ENCODE measurements at regions not wholly inside any gene's neighbourhood (a gene's known extent, or its start where the extent isn't known, plus 50 kb on each side); places are given as distances from the start of the nearest gene placed in this dataset.

DNA sequence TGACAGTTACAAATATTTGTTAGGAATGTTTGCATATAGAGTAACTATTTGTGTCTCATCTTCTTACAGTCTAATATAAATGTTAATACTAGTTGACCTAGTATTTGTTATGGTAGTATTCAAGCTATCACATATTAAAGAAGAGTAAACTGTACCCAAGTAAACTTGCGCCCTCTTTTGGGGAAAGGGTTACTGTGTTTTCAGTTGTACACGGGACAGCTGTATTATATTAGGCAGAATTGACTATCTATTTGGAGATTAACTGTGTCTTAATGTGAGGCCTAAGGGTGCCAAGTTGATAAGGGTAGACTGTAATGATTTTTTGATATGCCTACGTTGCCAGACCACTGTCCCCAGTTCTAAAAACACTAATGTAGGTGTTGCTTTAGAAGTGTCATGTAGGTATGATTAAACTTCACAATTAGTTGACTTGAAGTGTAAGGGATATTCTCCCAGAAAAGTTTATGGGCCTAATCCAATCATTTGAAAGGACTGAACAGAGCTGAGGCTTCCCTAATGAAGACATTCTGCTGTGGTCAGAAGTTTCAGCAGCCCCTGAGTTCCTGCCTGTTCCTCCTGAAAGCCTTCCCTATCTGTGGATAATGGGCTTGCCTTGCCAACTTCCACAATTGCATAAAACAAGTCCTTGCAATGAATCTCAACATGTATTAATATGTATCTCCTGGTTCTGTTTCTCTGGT, 172.8 kb upstream of the CXCL13 start:
- DNase-seq (ENCODE audit: low read depth) = no peak
- no peak for TF ChIP-seq CTCF (IDR thresholded peaks at IDR 0.05; ENCODE audit: insufficient read depth, low read depth, low read length)

GRCh38 chr4:77433418-77433733, 172.2 kb upstream of the CXCL13 start:
- TF ChIP-seq CTCF (IDR thresholded peaks at IDR 0.05; ENCODE audit: insufficient read depth, low read depth, low read length) = peak; percentile 36
- DNase-seq (ENCODE audit: low read depth) = peak; percentile 34
- H3K4me3 ChIP-seq (ENCODE audit: low read depth, low read length) = no peak overlapping the region

More for the DNA sequence above, 172.8 kb upstream of the CXCL13 start:
- no peak overlapping the region for H3K4me3 ChIP-seq (ENCODE audit: low read depth, low read length)

- no peak for TF ChIP-seq CTCF (IDR thresholded peaks at IDR 0.05; ENCODE audit: insufficient read depth, low read depth, low read length)
- no peak overlapping the region for H3K4me3 ChIP-seq (ENCODE audit: low read depth, low read length)
- no peak for DNase-seq (ENCODE audit: low read depth)
Measured at GRCh38 chr4:77434299-77435092, 171.1 kb upstream of the CXCL13 start.

DNA sequence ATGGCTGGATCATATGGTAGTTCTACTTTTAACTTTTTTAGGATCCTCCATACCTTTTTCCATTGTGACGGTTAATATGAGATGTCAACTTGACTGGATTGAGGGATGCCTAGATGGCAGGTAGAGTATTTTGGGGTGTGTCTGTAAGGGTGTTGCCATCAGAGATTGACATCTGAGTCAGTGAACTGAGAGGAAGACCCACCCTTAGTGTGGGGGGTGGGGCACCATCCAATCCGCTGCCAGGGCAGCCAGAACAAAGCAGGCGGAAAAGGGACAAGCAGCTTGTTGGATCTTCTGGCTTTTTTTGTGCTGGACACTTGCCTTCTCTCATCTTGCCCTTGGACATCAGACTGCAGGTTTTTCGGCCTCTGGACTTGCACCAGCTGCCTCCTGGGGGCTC, 168.5 kb upstream of the CXCL13 start:
- no peak overlapping the region for H3K4me3 ChIP-seq (ENCODE audit: low read depth, low read length)
- no peak for TF ChIP-seq CTCF (IDR thresholded peaks at IDR 0.05; ENCODE audit: insufficient read depth, low read depth, low read length)
- DNase-seq (ENCODE audit: low read depth) = no peak

DNA sequence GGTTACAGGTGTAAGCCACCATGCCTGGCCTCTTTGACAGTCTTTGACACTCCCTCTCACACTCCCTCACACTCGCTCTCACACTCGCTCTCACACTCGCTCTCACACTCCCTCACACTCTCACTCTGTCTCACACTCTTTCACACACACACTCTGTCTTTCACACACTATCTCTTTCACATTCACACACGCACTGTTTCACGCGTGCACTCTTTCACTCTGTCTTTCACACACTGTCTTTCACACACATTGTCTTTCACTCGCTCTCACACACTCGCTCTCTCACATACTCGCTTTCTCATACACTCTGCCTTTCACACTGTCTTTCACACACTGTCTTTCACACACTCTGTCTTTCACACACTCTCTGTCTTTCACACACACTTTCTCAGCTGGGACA, 167.1 kb upstream of the CXCL13 start:
- TF ChIP-seq CTCF (IDR thresholded peaks at IDR 0.05; ENCODE audit: insufficient read depth, low read depth, low read length) = no peak
- DNase-seq (ENCODE audit: low read depth) = no peak

GRCh38 chr4:77443941-77444340, 161.7 kb upstream of the CXCL13 start:
- no peak overlapping the region for H3K4me3 ChIP-seq (ENCODE audit: low read depth, low read length)
- no peak for TF ChIP-seq CTCF (IDR thresholded peaks at IDR 0.05; ENCODE audit: insufficient read depth, low read depth, low read length)
- DNase-seq (ENCODE audit: low read depth) = peak; percentile 15

More for the DNA sequence above, 167.1 kb upstream of the CXCL13 start:
- no peak overlapping the region for H3K4me3 ChIP-seq (ENCODE audit: low read depth, low read length)

Measured in fibroblast of villous mesenchyme (primary cell).